PC-9 (cell line): ENCODE measurements at regions not wholly inside any gene's neighbourhood (a gene's known extent, or its start where the extent isn't known, plus 50 kb on each side); places are given as distances from the start of the nearest gene placed in this dataset.

Experiments used
- BruUV-seq: library from RNA; stranded (reverse); fragments of 400-500 nt; replicated peaks from 2 replicates; lab custom pipeline; 2021; lab: Mats Ljungman, UMichigan
- CTCF ChIA-PET: fragments of 300-600 bp; sonication (Branson Sonifier 250); formaldehyde crosslinking; loops from one replicate; lab custom pipeline; 2022; ENCODE audit warnings: antibody characterized with exemption; lab: Charles Lee
- POLR2A ChIA-PET: fragments of 300-600 bp; sonication (Branson Sonifier 250); formaldehyde crosslinking; loops from one replicate; lab custom pipeline; 2022; ENCODE audit warnings: antibody characterized with exemption; ENCODE audit not compliant: unreplicated experiment; lab: Charles Lee
- DNase-seq, 2 experiments: peaks; one replicate each; pipeline versions ENCODE4 v3.0.0 to v3.0.0-alpha.2; 2015 to 2022; ENCODE audit warnings: mixed read lengths in 1 of 2
- H2AFZ ChIP-seq: fragments of 200-600 bp; sonication (generic); 2 replicates; pipeline ENCODE4 v1.8.1; 2017; ENCODE audit warnings: antibody characterized with exemption
- H3F3A ChIP-seq: fragments of 200-600 bp; sonication (generic); 2 replicates; pipeline ENCODE4 v1.8.1; 2017; ENCODE audit warnings: antibody characterized with exemption, mild to moderate bottlenecking, low read depth; ENCODE audit not compliant: insufficient read depth
- H3K27ac ChIP-seq: fragments of 200-600 bp; sonication (generic); 2 replicates; pipeline ENCODE4 v1.6.1; 2016; ENCODE audit warnings: mixed run types
- H3K27me3 ChIP-seq: fragments of 200-600 bp; sonication (generic); 2 replicates; pipeline ENCODE4 v1.6.1; 2016; ENCODE audit warnings: low read depth, mixed run types; ENCODE audit not compliant: insufficient read depth
- H3K36me3 ChIP-seq: fragments of 200-600 bp; sonication (generic); 2 replicates; pipeline ENCODE4 v1.6.1; 2016; ENCODE audit warnings: low read depth, mixed run types
- H3K4me1 ChIP-seq: fragments of 200-600 bp; sonication (generic); replicated peaks from 2 replicates; pipeline ENCODE4 v1.6.1; 2016; ENCODE audit warnings: mixed run types; ENCODE audit not compliant: insufficient read depth
- H3K4me2 ChIP-seq: fragments of 200-600 bp; sonication (generic); 2 replicates; pipeline ENCODE4 v1.6.1; 2017; ENCODE audit warnings: mixed run types
- H3K4me3 ChIP-seq: fragments of 200-600 bp; sonication (generic); 2 replicates; pipeline ENCODE4 v1.6.1; 2016; ENCODE audit warnings: mixed run types
- H3K79me2 ChIP-seq: fragments of 200-600 bp; sonication (generic); 2 replicates; pipeline ENCODE4 v1.6.1; 2017; ENCODE audit warnings: low read depth, mixed run types
- H3K9me2 ChIP-seq: fragments of 200-600 bp; sonication (generic); 2 replicates; pipeline ENCODE4 v1.8.1; 2017; ENCODE audit warnings: mild to moderate bottlenecking; ENCODE audit not compliant: insufficient read depth
- H3K9me3 ChIP-seq: fragments of 200-600 bp; sonication (generic); 2 replicates; pipeline ENCODE4 v1.8.1; 2016; ENCODE audit warnings: low read depth; ENCODE audit not compliant: insufficient read depth
- H4K20me1 ChIP-seq: fragments of 200-600 bp; sonication (generic); 2 replicates; pipeline ENCODE4 v1.8.1; 2017; ENCODE audit not compliant: insufficient read depth
- CTCF ChIP-seq: fragments of 200-600 bp; sonication (generic); conservative IDR thresholded peaks from 2 replicates; pipeline ENCODE4 v1.6.1; 2017; ENCODE audit warnings: mixed run types, antibody characterized with exemption, mild to moderate bottlenecking, moderate library complexity
- EZH2 ChIP-seq: fragments of 200-600 bp; sonication (generic); IDR thresholded peaks from 2 replicates; pipeline ENCODE4 v1.8.0; 2017; ENCODE audit warnings: antibody characterized with exemption, low read depth
- intact Hi-C: fragments of 100-400 bp; cut with micrococcal nuclease; formaldehyde crosslinking; loops from one replicate; pipeline ENCODE4 v1.10.0; 2022; ENCODE audit not compliant: unreplicated experiment

DNA sequence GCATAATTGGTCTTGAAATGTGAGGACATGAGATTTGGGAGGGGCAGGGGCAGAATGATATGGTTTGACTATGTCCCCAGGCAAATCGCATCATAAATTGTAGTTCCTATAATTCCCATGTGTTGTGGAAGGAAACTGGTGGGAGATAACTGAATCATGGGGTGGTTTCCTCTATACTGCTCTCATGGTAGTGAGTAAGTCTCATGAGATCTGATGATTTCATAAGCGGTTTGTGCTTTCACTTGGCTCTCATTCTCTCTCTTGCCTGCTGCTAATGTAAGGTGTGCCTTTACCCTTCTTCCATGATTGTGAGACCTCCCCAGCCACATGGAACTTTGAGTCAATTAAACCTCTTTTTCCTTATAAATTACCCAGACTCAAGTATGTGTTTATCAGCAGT is 2595.9 kb downstream of the PCDH7 start:
- DNase-seq, result no peak
- no TSS peak for BruUV-seq
- Histone ChIP-seq H3K27me3 (no peaks in the 10 kb centered on the region), H4K20me1 (no peaks in the 10 kb centered on the region), H3K9me2 (no peaks in the 10 kb centered on the region), H3K27ac (no peak overlapping the region), H3K79me2 (no peaks in the 10 kb centered on the region), H3K4me1 (no peaks in the 10 kb centered on the region), H3K9me3 (no peaks in the 10 kb centered on the region), H3K36me3 (no peaks in the 10 kb centered on the region), H3K4me2 (no peak overlapping the region), H3K4me3 (no peak overlapping the region), H3F3A (no peaks in the 10 kb centered on the region), H2AFZ (no peak overlapping the region)
- intact Hi-C loops, result no loop called here
- TF ChIP-seq CTCF (no peak), EZH2 (no peak)
- ChIA-PET CTCF (no interaction called here), POLR2A (no interaction called here)

DNA sequence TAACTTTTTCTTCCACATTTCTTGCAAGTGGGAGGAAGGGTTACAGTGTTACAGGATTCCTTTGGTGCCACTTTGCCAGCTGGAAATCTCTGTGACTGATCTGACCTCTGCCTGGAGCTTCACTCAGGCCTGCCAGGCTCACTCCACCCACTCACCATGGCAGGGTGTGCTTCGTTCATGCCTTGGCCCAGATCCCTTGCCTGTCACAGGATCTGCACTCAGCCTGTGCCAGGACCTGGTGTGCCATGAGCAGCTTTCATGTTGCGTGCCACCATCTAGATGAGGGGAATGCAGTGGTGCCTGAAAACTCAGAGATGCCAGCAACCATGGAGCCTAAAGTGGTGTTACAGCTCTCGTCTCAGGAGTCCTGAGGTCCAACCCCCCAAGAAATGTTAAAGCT is 2596.4 kb downstream of the PCDH7 start:
- H3K79me2 ChIP-seq, result no peaks in the 10 kb centered on the region
- ChIA-PET CTCF (no interaction called here), POLR2A (no interaction called here)
- no peak overlapping the region for H2AFZ ChIP-seq
- H3K27ac ChIP-seq, result no peak overlapping the region
- H3K27me3 ChIP-seq, result no peaks in the 10 kb centered on the region
- no peaks in the 10 kb centered on the region for H4K20me1 ChIP-seq
- no peaks in the 10 kb centered on the region for H3K9me3 ChIP-seq
- BruUV-seq, result no TSS peak
- no peak for TF ChIP-seq CTCF
- TF ChIP-seq EZH2, result no peak
- intact Hi-C loops, result no loop called here
- no peaks in the 10 kb centered on the region for H3K36me3 ChIP-seq
- no peaks in the 10 kb centered on the region for H3K4me1 ChIP-seq
- no peaks in the 10 kb centered on the region for H3F3A ChIP-seq
- H3K4me3 ChIP-seq, result no peak overlapping the region
- no peak for DNase-seq
- no peaks in the 10 kb centered on the region for H3K9me2 ChIP-seq
- no peak overlapping the region for H3K4me2 ChIP-seq

GRCh38 chr4:33323393-33323792 is 2603.2 kb downstream of the PCDH7 start:
- ChIA-PET CTCF (no interaction called here), POLR2A (no interaction called here)
- H3K4me3 ChIP-seq, result no peak overlapping the region
- H3K4me1 ChIP-seq, result no peaks in the 10 kb centered on the region
- no TSS peak for BruUV-seq
- H3K36me3 ChIP-seq, result no peaks in the 10 kb centered on the region
- TF ChIP-seq CTCF (no peak), EZH2 (no peak)
- no peak overlapping the region for H3K27ac ChIP-seq
- H3F3A ChIP-seq, result no peaks in the 10 kb centered on the region
- no peaks in the 10 kb centered on the region for H3K9me2 ChIP-seq
- H4K20me1 ChIP-seq, result no peaks in the 10 kb centered on the region
- no peaks in the 10 kb centered on the region for H3K27me3 ChIP-seq
- H3K9me3 ChIP-seq, result no peaks in the 10 kb centered on the region
- H3K79me2 ChIP-seq, result no peaks in the 10 kb centered on the region
- H3K4me2 ChIP-seq, result no peak overlapping the region
- intact Hi-C loops, result no loop called here
- no peak overlapping the region for H2AFZ ChIP-seq
- DNase-seq, result no peak
